ENCODE measurements at regions not wholly inside any gene's neighbourhood (a gene's known extent, or its start where the extent isn't known, plus 50 kb on each side); places are given as distances from the start of the nearest gene placed in this dataset.
"Not testable (repeated sequence)": the region's sequence is repeated elsewhere in the genome, so short reads cannot be mapped to it uniquely, and the experiment has no call there.

DNA sequence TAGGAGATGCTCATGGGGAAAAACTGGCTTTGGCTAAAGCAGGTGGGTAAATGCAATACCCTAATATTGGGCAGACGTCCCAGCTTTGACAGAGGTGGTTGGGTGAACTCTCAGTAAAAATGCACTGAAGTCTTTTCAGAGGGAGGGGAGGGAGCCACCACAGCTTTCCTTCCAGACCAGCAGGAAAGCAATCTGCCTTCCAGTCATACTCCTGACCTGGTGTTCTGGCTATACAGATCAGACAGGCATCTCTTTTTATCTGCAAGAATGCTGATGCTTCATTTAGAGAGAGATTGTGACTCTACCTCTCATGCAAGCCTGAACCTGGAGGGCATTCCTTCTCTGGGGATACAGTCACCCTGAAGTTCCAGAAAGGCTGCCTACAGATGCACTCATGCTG, 52.6 kb upstream of the ICA1 start:
- DNase-seq = no peak
- H3K27me3 ChIP-seq (ENCODE audit: control insufficient read depth, insufficient read depth) = no peaks in the 10 kb centered on the region
- ATAC-seq = no peak
- 69% methylated on average over 1 of the region's 1 CpG for WGBS
- no peaks in the 10 kb centered on the region for H3K9me3 ChIP-seq (ENCODE audit: control insufficient read depth, low read length)
- H3K27ac ChIP-seq (ENCODE audit: low read length) = no peak overlapping the region
- no peaks in the 10 kb centered on the region for H3K4me1 ChIP-seq (ENCODE audit: control insufficient read depth, insufficient read depth, low read length)
- no peak overlapping the region for H3K4me3 ChIP-seq (ENCODE audit: low read length)
- intact Hi-C loops (cut with DNase I) = loop anchor here in 1 of 4 donors (10.0 kb wide), 1 partner anchor 290 kb away; no protein-coding TSS in a partner anchor

- no peak for DNase-seq
- ATAC-seq = no peak
- Histone ChIP-seq H3K27ac (ENCODE audit: low read length) (no peak overlapping the region), H3K27me3 (ENCODE audit: control insufficient read depth, insufficient read depth) (no peaks in the 10 kb centered on the region), H3K4me1 (ENCODE audit: control insufficient read depth, insufficient read depth, low read length) (no peaks in the 10 kb centered on the region), H3K9me3 (ENCODE audit: control insufficient read depth, low read length) (no peaks in the 10 kb centered on the region), H3K4me3 (ENCODE audit: low read length) (no peak overlapping the region)
- 91% methylated on average over 1 of the region's 1 CpG for WGBS
- intact Hi-C loops (cut with DNase I) = loop anchor here in 1 of 4 donors (10.0 kb wide), 1 partner anchor 294 kb away; no protein-coding TSS in a partner anchor
Observed at GRCh38 chr7:8319115-8319514, 57.1 kb upstream of the ICA1 start.

DNA sequence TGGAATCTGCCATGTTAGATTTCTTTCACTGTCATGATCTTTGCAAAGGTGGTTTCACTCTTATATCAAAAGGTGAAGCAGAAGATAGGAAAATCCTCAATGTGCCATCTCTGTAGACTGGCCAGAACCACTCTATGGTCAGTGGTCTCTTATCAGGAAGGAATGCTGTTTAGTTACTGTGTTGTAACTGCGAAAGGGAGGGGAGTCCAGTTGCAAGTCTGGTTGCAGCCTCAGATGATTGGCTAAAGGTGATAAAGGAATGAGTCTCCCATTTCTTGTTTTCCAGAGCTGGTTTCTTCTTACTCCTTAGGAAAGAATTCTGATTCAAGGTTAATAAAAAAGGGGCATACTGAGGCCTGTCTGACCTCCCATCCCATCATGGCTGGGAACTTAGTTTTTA, 58.2 kb upstream of the ICA1 start:
- H3K27me3 ChIP-seq (ENCODE audit: control insufficient read depth, insufficient read depth) = no peaks in the 10 kb centered on the region
- H3K9me3 ChIP-seq (ENCODE audit: control insufficient read depth, low read length) = no peaks in the 10 kb centered on the region
- DNase-seq (no peak), ATAC-seq (no peak)
- intact Hi-C loops (cut with DNase I) = no loop called here
- no peaks in the 10 kb centered on the region for H3K4me1 ChIP-seq (ENCODE audit: control insufficient read depth, insufficient read depth, low read length)
- no peak overlapping the region for H3K27ac ChIP-seq (ENCODE audit: low read length)
- 77% methylated on average over 1 of the region's 1 CpG for WGBS
- no peak overlapping the region for H3K4me3 ChIP-seq (ENCODE audit: low read length)

DNA sequence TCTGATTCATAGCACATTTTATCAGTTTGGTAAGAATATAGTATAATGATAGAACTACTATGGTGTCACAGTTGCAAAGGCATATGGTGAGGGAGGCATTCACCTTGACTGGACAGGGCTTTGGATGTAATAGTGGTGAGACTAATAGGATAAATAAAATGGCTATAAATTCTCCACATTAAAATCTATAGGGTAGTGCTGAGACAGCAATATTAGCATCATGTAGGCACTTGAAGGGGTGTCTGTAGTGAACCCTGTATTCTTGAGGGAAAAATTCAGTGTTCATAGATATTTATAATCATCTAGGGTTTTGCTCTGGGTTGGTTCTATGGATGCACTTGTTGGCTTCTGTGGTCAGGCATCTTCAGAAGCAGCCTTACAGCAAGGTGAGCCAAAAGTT, 59.3 kb upstream of the ICA1 start:
- no peak for DNase-seq
- H3K27ac ChIP-seq (ENCODE audit: low read length) = no peak overlapping the region
- intact Hi-C loops (cut with DNase I) = no loop called here

DNA sequence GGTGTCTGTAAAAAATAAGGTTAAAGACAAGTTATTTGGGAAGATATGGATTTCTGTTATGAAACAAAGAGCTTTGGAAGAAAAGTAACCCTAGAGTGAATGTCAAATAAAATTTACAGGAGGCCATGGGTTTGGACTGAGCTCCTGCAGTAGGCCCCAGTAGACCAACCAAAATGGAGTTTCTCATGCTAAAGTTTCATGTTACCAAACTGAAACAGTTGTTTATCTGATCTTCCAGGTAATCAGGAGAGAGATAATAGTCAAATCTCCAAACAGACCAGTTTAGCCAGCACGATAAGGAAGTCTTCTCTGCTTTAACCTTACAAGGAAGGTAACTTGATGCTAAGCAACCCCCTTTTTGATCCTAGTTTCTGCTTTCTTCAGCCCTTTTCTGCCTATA, 60.7 kb upstream of the ICA1 start:
- Histone ChIP-seq H3K27me3 (ENCODE audit: control insufficient read depth, insufficient read depth) (no peaks in the 10 kb centered on the region), H3K27ac (ENCODE audit: low read length) (no peak overlapping the region), H3K4me1 (ENCODE audit: control insufficient read depth, insufficient read depth, low read length) (no peaks in the 10 kb centered on the region), H3K4me3 (ENCODE audit: low read length) (no peak overlapping the region), H3K9me3 (ENCODE audit: control insufficient read depth, low read length) (no peaks in the 10 kb centered on the region)
- DNase-seq (no peak), ATAC-seq (no peak)
- intact Hi-C loops (cut with DNase I) = no loop called here
- WGBS = 21% methylated on average over 1 of the region's 1 CpG

More for the DNA sequence above, 59.3 kb upstream of the ICA1 start:
- no peak overlapping the region for H3K4me3 ChIP-seq (ENCODE audit: low read length)
- ATAC-seq = no peak
- H3K27me3 ChIP-seq (ENCODE audit: control insufficient read depth, insufficient read depth) = no peaks in the 10 kb centered on the region
- H3K4me1 ChIP-seq (ENCODE audit: control insufficient read depth, insufficient read depth, low read length) = no peaks in the 10 kb centered on the region
- H3K9me3 ChIP-seq (ENCODE audit: control insufficient read depth, low read length) = no peaks in the 10 kb centered on the region

DNA sequence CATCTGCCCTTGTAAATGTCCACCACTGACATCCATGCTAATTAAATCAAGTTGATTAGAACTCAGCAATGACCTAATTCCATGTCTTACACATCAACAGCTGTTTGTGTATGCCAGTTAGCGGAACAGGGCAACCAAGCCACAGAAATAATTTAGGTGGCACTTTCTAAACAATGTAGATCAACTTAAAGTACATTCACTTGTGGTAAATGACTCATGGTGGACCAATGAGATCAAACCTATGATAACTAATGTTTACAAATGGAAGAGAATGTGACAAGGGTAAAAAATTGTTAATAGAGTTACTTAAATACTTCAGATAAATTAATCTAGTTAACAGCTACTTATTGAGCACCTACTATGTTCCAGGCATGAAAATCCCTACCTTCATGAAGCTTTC, 63.1 kb upstream of the ICA1 start:
- Histone ChIP-seq H3K27me3 (ENCODE audit: control insufficient read depth, insufficient read depth) (no peaks in the 10 kb centered on the region), H3K4me1 (ENCODE audit: control insufficient read depth, insufficient read depth, low read length) (no peaks in the 10 kb centered on the region), H3K4me3 (ENCODE audit: low read length) (no peak overlapping the region), H3K9me3 (ENCODE audit: control insufficient read depth, low read length) (no peaks in the 10 kb centered on the region), H3K27ac (ENCODE audit: low read length) (no peak overlapping the region)
- 79% methylated on average over 1 of the region's 1 CpG for WGBS
- ATAC-seq (no peak), DNase-seq (no peak)
- intact Hi-C loops (cut with DNase I) = no loop called here

GRCh38 chr7:8327199-8327598, 65.2 kb upstream of the ICA1 start:
- no peak for ATAC-seq

DNA sequence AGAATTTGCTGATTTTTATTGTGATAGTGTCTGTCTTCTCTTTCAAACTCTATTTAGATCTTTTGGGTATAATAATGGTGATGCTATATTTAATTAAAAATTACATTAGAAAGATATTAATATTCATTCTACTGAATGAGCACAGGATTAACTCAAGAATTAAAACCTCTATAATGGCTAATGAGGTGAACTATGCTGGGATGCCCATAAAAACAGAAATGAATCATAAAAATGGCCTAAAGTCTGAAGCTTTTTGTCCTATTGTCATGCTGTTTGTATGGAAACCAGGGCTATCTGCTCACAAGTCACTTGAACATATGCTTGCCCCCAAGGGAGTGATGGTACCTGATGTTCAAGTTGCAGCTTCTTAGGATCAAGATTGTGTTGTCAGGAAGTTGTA, 76.2 kb upstream of the ICA1 start:
- Histone ChIP-seq H3K9me3 (ENCODE audit: control insufficient read depth, low read length) (no peaks in the 10 kb centered on the region), H3K27ac (ENCODE audit: low read length) (no peak overlapping the region), H3K4me3 (ENCODE audit: low read length) (no peak overlapping the region), H3K27me3 (ENCODE audit: control insufficient read depth, insufficient read depth) (no peaks in the 10 kb centered on the region), H3K4me1 (ENCODE audit: control insufficient read depth, insufficient read depth, low read length) (no peaks in the 10 kb centered on the region)
- DNase-seq (no peak), ATAC-seq (no peak)
- intact Hi-C loops (cut with DNase I) = no loop called here

More at GRCh38 chr7:8327199-8327598, 65.2 kb upstream of the ICA1 start:
- H3K4me3 ChIP-seq (ENCODE audit: low read length) = no peak overlapping the region
- H3K27ac ChIP-seq (ENCODE audit: low read length) = no peak overlapping the region
- WGBS = 85% methylated on average over 3 of the region's 3 CpGs
- no peaks in the 10 kb centered on the region for H3K27me3 ChIP-seq (ENCODE audit: control insufficient read depth, insufficient read depth)
- DNase-seq = no peak
- intact Hi-C loops (cut with DNase I) = no loop called here
- H3K9me3 ChIP-seq (ENCODE audit: control insufficient read depth, low read length) = no peaks in the 10 kb centered on the region
- H3K4me1 ChIP-seq (ENCODE audit: control insufficient read depth, insufficient read depth, low read length) = no peaks in the 10 kb centered on the region

- 68% methylated on average over 5 of the region's 5 CpGs for WGBS
- intact Hi-C loops (cut with DNase I) = no loop called here
- ATAC-seq = no peak
Observed at GRCh38 chr7:8343556-8343955, 81.6 kb upstream of the ICA1 start.

GRCh38 chr7:8347395-8347794, 85.4 kb upstream of the ICA1 start:
- H3K27ac ChIP-seq (ENCODE audit: low read length); H3K4me3 ChIP-seq (ENCODE audit: low read length); H3K9me3 ChIP-seq (ENCODE audit: control insufficient read depth, low read length); intact Hi-C loops (cut with DNase I); H3K4me1 ChIP-seq (ENCODE audit: control insufficient read depth, insufficient read depth, low read length); H3K27me3 ChIP-seq (ENCODE audit: control insufficient read depth, insufficient read depth); ATAC-seq; DNase-seq: not testable (repeated sequence)
- 48% methylated on average over 2 of the region's 2 CpGs for WGBS

More at GRCh38 chr7:8343556-8343955, 81.6 kb upstream of the ICA1 start:
- H3K4me3 ChIP-seq (ENCODE audit: low read length) = no peak overlapping the region
- DNase-seq = no peak
- no peak overlapping the region for H3K27ac ChIP-seq (ENCODE audit: low read length)
- H3K27me3 ChIP-seq (ENCODE audit: control insufficient read depth, insufficient read depth) = no peaks in the 10 kb centered on the region
- H3K4me1 ChIP-seq (ENCODE audit: control insufficient read depth, insufficient read depth, low read length) = no peaks in the 10 kb centered on the region
- H3K9me3 ChIP-seq (ENCODE audit: control insufficient read depth, low read length) = no peaks in the 10 kb centered on the region

GRCh38 chr7:8351654-8352053, 81.8 kb upstream of the NXPH1 start:
- H3K27ac ChIP-seq (ENCODE audit: low read length); DNase-seq; H3K4me3 ChIP-seq (ENCODE audit: low read length); H3K27me3 ChIP-seq (ENCODE audit: control insufficient read depth, insufficient read depth); intact Hi-C loops (cut with DNase I); H3K9me3 ChIP-seq (ENCODE audit: control insufficient read depth, low read length); ATAC-seq; H3K4me1 ChIP-seq (ENCODE audit: control insufficient read depth, insufficient read depth, low read length): not testable (repeated sequence)
- WGBS = 93% methylated on average over 20 of the region's 20 CpGs

GRCh38 chr7:8353991-8354390, 79.4 kb upstream of the NXPH1 start:
- H3K27me3 ChIP-seq (ENCODE audit: control insufficient read depth, insufficient read depth) = no peaks in the 10 kb centered on the region
- WGBS = 98% methylated on average over 2 of the region's 2 CpGs
- H3K4me3 ChIP-seq (ENCODE audit: low read length) = no peak overlapping the region
- ATAC-seq (no peak), DNase-seq (no peak)
- no peak overlapping the region for H3K27ac ChIP-seq (ENCODE audit: low read length)
- intact Hi-C loops (cut with DNase I) = no loop called here
- no peaks in the 10 kb centered on the region for H3K9me3 ChIP-seq (ENCODE audit: control insufficient read depth, low read length)
- H3K4me1 ChIP-seq (ENCODE audit: control insufficient read depth, insufficient read depth, low read length) = no peaks in the 10 kb centered on the region

All from right cardiac atrium (tissue), 5 donors.